ENCODE measurements at regions not wholly inside any gene's neighbourhood (a gene's known extent, or its start where the extent isn't known, plus 50 kb on each side); places are given as distances from the start of the nearest gene placed in this dataset.

DNA sequence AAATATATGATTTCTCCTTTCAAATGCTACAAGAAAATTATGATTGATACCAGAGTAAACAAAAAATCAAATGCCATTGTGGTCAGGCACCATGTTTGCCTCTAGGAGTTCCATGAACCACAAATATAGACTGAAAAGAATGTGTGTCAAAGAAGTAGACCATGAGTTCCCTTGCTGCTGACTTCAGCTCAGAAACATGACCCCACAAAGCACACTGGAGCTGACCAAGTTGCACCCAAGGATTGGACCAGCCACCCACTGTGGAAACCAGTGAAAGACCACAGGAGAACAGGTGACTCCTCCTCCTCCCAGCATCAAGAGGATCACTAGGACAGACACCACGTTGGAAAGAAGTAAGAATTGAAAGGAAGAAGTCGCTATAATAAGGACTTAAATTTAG is 90.8 kb upstream of the TENT5A start:
- DNase-seq (ENCODE audit: low read depth in 1 of 2, low spot score in 2 of 2) (no peak), FAIRE-seq (no peak)
- Histone ChIP-seq H2BK20ac (ENCODE audit: low read length) (no peak overlapping the region), H3K9me3 (ENCODE audit: insufficient read depth in 2 of 2, low read depth in 1 of 2, low read length in 1 of 2) (no peaks in the 10 kb centered on the region), H4K5ac (ENCODE audit: insufficient read length, low read depth, low read length) (no peak overlapping the region), H2BK5ac (ENCODE audit: low read depth, low read length) (no peak overlapping the region), H3K4me2 (ENCODE audit: insufficient read depth in 1 of 2, low read depth in 2 of 2, low read length in 2 of 2) (no peak overlapping the region), H3K9ac (replicated peaks in 1 of 4; ENCODE audit: extremely low read depth in 1 of 4, low read depth in 3 of 4, low read length in 3 of 4) (no peak overlapping the region), H2BK120ac (replicated peaks; ENCODE audit: low read depth, low read length) (no peak overlapping the region), H3K56ac (replicated peaks; ENCODE audit: insufficient read length, low read depth, low read length) (no peak overlapping the region), H3K4me1 (replicated peaks in 1 of 4; ENCODE audit: control insufficient read depth in 3 of 4, insufficient read depth in 4 of 4, low read length in 3 of 4) (no peaks in the 10 kb centered on the region), H3K14ac (ENCODE audit: insufficient read length) (no peak overlapping the region), H2BK15ac (ENCODE audit: low read length) (no peak overlapping the region), H4K8ac (ENCODE audit: extremely low read depth, insufficient read depth, low read length) (no peak overlapping the region), H3K36me3 (ENCODE audit: control insufficient read depth in 2 of 4, insufficient read depth in 4 of 4, low read length in 3 of 4) (no peaks in the 10 kb centered on the region), H3K23me2 (ENCODE audit: low read depth, low read length) (no peaks in the 10 kb centered on the region; the same call in 1 of the 2 replicates), H3K23ac (ENCODE audit: insufficient read length) (no peak overlapping the region), H2AFZ (ENCODE audit: low read length) (no peak overlapping the region), H3K4me3 (ENCODE audit: extremely low read depth in 1 of 4, insufficient read depth in 2 of 4, low read depth in 3 of 4, low read length in 4 of 4) (no peak overlapping the region), H4K20me1 (replicated peaks in 1 of 2; ENCODE audit: control insufficient read depth in 1 of 2, insufficient read depth in 2 of 2, low read length in 2 of 2) (no peaks in the 10 kb centered on the region), H2AK5ac (ENCODE audit: low read depth, low read length) (no peak overlapping the region), H4K91ac (replicated peaks; ENCODE audit: insufficient read length, low read length) (no peak overlapping the region), H2BK12ac (ENCODE audit: low read depth, low read length) (no peak overlapping the region), H3K79me1 (ENCODE audit: low read depth, low read length) (no peaks in the 10 kb centered on the region), H3K79me2 (ENCODE audit: control insufficient read depth in 1 of 2, insufficient read depth in 2 of 2, low read length in 2 of 2) (no peaks in the 10 kb centered on the region), H3K4ac (replicated peaks; ENCODE audit: insufficient read length, low read depth, low read length) (no peak overlapping the region), H3K27ac (ENCODE audit: low read depth, low read length) (no peak overlapping the region), H3K18ac (ENCODE audit: extremely low read depth, low read length) (no peak overlapping the region), H3K27me3 (replicated peaks in 1 of 4; ENCODE audit: control insufficient read depth in 3 of 4, extremely low read depth in 1 of 4, insufficient read depth in 3 of 4, low read length in 3 of 4) (no peaks in the 10 kb centered on the region)
- 43% methylated on average over 2 of the region's 2 CpGs; no CpG with 5 or more reads in 1 of the 2 experiments for WGBS, 2 experiments (ENCODE audit: extremely low coverage in 1 of 2, insufficient coverage in 1 of 2, insufficient read length in 1 of 2, insufficient replicate concordance in 2 of 2, low coverage in 1 of 2, low lambda C conversion rate in 2 of 2, missing lambda C conversion rate in 1 of 2)
- ChIA-PET CTCF (ENCODE audit: partially characterized antibody) (no interaction called here), POLR2A (ENCODE audit: partially characterized antibody) (no interaction called here)
- TF ChIP-seq NRF1 (IDR thresholded peaks at IDR 0.05; ENCODE audit: low read depth, low read length) (no peak), CTCF (IDR thresholded peaks at IDR 0.05; ENCODE audit: control extremely low read depth in 1 of 3, insufficient read depth in 1 of 3, low read depth in 1 of 3, low read length in 3 of 3) (no peak), FOSL1 (IDR thresholded peaks at IDR 0.05; ENCODE audit: insufficient read depth, low read depth, low read length) (no peak), KDM1A (IDR thresholded peaks at IDR 0.05; ENCODE audit: borderline replicate concordance, low read length) (no peak), EZH2 (IDR thresholded peaks at IDR 0.05; ENCODE audit: low read depth, low read length, severe bottlenecking) (no peak), CREB1 (IDR thresholded peaks at IDR 0.05) (no peak), JUN (IDR thresholded peaks at IDR 0.05; ENCODE audit: low read depth, low read length) (no peak), NANOG (IDR thresholded peaks at IDR 0.05; ENCODE audit: insufficient read depth, low read depth, low read length, poor library complexity, severe bottlenecking) (no peak), CBX8 (IDR thresholded peaks at IDR 0.05; ENCODE audit: borderline replicate concordance, low read depth, low read length) (no peak), BACH1 (IDR thresholded peaks at IDR 0.05; ENCODE audit: low read length) (no peak), CBX5 (IDR thresholded peaks at IDR 0.05; ENCODE audit: low read depth, low read length) (no peak)
- TF ChIP-seq, protein P1, sequence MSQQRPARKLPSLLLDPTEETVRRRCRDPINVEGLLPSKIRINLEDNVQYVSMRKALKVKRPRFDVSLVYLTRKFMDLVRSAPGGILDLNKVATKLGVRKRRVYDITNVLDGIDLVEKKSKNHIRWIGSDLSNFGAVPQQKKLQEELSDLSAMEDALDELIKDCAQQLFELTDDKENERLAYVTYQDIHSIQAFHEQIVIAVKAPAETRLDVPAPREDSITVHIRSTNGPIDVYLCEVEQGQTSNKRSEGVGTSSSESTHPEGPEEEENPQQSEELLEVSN (IDR thresholded peaks at IDR 0.05): no peak

Data from H1 (cell line).